NCI-H69 (cell line): ENCODE measurements at regions not wholly inside any gene's neighbourhood (a gene's known extent, or its start where the extent isn't known, plus 50 kb on each side); places are given as distances from the start of the nearest gene placed in this dataset.

ENCODE experiments used
- DNase-seq: peaks from one replicate; lab custom pipeline; 2025; lab: John Stamatoyannopoulos, UW

GRCh38 chr2:64402876-64403275, 51.1 kb upstream of the LGALSL start:
- DNase-seq, result no peak

GRCh38 chr2:64403426-64403825, 50.5 kb upstream of the LGALSL start:
- DNase-seq, result no peak

GRCh38 chr2:64404002-64404731, 49.8 kb upstream of the LGALSL start:
- peak; percentile 41 for DNase-seq
